ENCODE measurements at regions not wholly inside any gene's neighbourhood (a gene's known extent, or its start where the extent isn't known, plus 50 kb on each side); places are given as distances from the start of the nearest gene placed in this dataset.

GRCh38 chr18:1232867-1233266, 328.2 kb downstream of the ADCYAP1 start:
- no peak for TF ChIP-seq CTCF (IDR thresholded peaks at IDR 0.05; ENCODE audit: extremely low read depth, insufficient read depth, missing control alignments)
- no peak for DNase-seq (ENCODE audit: low spot score)
- in situ Hi-C loops (cut with MboI; ENCODE audit: low pct_unique_long_range_greater_than_20kb, low sequenced_read_pairs, unreplicated experiment), result no loop called here

DNA sequence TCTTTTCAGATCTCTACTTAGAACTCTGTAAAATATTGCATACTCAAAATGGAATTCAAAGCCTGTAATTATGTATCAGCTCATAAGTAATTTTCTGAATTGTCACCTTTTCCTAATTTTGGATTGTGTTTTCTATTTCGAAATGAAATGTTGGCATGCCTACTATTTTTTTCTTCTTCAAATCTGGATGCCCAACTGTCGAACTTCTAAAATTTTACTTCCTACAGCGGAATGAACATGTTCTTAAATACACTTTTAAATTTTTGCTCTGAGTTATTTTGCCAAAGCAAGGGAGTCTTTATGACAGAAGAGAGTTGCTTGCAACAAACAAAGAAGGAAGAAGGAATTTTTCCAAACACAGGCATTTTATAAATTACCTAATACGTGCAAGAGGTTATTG, 336.0 kb downstream of the ADCYAP1 start:
- no peak for DNase-seq (ENCODE audit: low spot score)
- in situ Hi-C loops (cut with MboI; ENCODE audit: low pct_unique_long_range_greater_than_20kb, low sequenced_read_pairs, unreplicated experiment), result no loop called here
- TF ChIP-seq CTCF (IDR thresholded peaks at IDR 0.05; ENCODE audit: extremely low read depth, insufficient read depth, missing control alignments), result no peak

DNA sequence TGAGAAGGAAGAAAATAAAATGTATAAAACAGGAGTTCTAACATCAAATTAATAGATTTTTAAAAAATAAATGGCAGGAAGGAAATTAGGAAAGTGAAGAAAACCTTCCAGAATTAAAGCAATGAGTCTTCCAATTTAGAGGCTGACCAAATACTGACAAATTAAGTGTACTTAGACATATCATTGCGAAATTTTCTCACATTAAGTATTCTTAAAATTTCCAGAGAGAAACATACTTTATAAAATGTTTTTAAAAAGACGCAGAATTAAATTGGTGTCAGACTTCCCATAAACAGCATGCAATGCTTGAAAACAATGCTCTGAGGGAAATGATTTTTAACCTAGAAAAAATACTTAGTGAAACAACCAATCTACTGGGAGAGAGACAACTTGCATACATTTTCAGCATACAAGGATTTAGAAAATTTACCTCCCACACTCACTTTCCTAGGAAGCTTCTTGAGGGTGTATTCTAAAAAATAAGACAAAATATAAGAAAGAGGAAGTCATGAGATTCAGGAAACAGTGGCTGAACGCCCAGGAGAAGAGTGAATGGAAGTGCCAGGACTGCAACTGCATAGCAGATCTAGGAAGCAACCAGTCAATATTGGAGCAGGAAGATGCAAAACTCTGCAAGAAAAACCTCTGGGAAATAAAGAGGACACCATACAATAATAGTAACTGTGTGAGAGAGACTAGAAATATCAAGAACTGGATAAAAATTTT, 339.9 kb downstream of the ADCYAP1 start:
- in situ Hi-C loops (cut with MboI; ENCODE audit: low pct_unique_long_range_greater_than_20kb, low sequenced_read_pairs, unreplicated experiment), result no loop called here
- no peak for TF ChIP-seq CTCF (IDR thresholded peaks at IDR 0.05; ENCODE audit: extremely low read depth, insufficient read depth, missing control alignments)
- no peak for DNase-seq (ENCODE audit: low spot score)

- in situ Hi-C loops (cut with MboI; ENCODE audit: low pct_unique_long_range_greater_than_20kb, low sequenced_read_pairs, unreplicated experiment), result no loop called here
Observed at GRCh38 chr18:1246827-1247226, 342.2 kb downstream of the ADCYAP1 start.

GRCh38 chr18:1252534-1252933, 347.9 kb downstream of the ADCYAP1 start:
- TF ChIP-seq CTCF (IDR thresholded peaks at IDR 0.05; ENCODE audit: extremely low read depth, insufficient read depth, missing control alignments), result no peak
- no peak for DNase-seq (ENCODE audit: low spot score)
- in situ Hi-C loops (cut with MboI; ENCODE audit: low pct_unique_long_range_greater_than_20kb, low sequenced_read_pairs, unreplicated experiment), result no loop called here

More at GRCh38 chr18:1246827-1247226, 342.2 kb downstream of the ADCYAP1 start:
- no peak for TF ChIP-seq CTCF (IDR thresholded peaks at IDR 0.05; ENCODE audit: extremely low read depth, insufficient read depth, missing control alignments)
- DNase-seq (ENCODE audit: low spot score), result no peak

DNA sequence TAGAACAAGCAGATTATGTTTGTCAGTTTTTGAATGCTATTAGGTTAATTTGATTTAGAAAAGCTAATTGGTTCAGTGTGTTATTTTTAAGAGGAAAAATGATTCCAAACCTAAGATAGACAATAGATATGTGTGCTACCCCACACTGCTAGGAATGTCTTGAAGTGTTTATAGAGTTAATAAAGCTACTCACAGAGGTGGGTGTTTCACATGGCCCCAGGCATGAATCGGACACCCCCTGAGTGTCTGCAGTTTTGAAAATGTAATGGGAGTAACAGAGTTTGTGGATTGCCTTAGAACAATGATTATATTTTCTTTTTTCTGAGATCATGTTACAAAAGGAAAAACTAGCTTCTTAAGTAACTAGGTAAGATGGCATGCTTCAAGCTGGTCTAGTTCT, 348.3 kb downstream of the ADCYAP1 start:
- TF ChIP-seq CTCF (IDR thresholded peaks at IDR 0.05; ENCODE audit: extremely low read depth, insufficient read depth, missing control alignments), result no peak
- no peak for DNase-seq (ENCODE audit: low spot score)
- in situ Hi-C loops (cut with MboI; ENCODE audit: low pct_unique_long_range_greater_than_20kb, low sequenced_read_pairs, unreplicated experiment), result no loop called here

All from GM13977 (cell line).